ENCODE measurements at regions not wholly inside any gene's neighbourhood (a gene's known extent, or its start where the extent isn't known, plus 50 kb on each side); places are given as distances from the start of the nearest gene placed in this dataset.

- no peak overlapping the region for H3K27ac ChIP-seq (ENCODE audit: low read depth in 2 of 2, low read length in 1 of 2)
- 6% methylated on average over 6 of the region's 6 CpGs for WGBS (ENCODE audit: low lambda C conversion rate)
Measured at GRCh38 chr9:1120500-1121165, 70.5 kb downstream of the DMRT2 start.

DNA sequence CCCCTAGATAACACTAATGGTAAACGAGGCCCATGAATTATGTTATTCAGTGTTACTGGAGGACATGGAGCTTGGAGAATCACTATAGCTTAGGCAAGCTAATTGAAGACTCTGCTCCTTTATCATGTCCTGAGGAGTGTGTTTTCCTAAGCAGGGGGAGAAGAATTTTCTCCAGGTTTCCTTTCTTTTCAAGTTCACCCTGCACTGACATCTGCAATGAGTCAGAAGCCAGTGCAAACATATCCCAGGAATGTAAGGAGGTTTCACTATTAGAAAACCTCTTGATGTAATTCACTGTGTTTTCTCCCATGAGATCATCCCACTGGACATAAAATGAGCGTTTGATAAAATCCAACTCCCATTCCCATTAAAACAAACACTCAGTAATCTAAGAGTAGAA lies 75.6 kb downstream of the DMRT2 start:
- no peaks in the 10 kb centered on the region for H3K9me2 ChIP-seq
- H3K4me2 ChIP-seq: no peak overlapping the region
- H3K4me3 ChIP-seq (ENCODE audit: low read depth in 2 of 2, low read length in 1 of 2): no peak overlapping the region
- WGBS (ENCODE audit: low lambda C conversion rate): 0% methylated on average over 2 of the region's 2 CpGs
- no peak overlapping the region for H3K9ac ChIP-seq
- no peaks in the 10 kb centered on the region for H4K20me1 ChIP-seq (ENCODE audit: insufficient read depth)
- no peak for DNase-seq
- no peaks in the 10 kb centered on the region for H3K9me3 ChIP-seq
- H3K4me1 ChIP-seq (ENCODE audit: control insufficient read depth in 1 of 2, insufficient read depth in 2 of 2, low read depth in 1 of 2, low read length in 1 of 2): no peaks in the 10 kb centered on the region
- no peaks in the 10 kb centered on the region for H3K27me3 ChIP-seq (ENCODE audit: insufficient read depth)
- TF ChIP-seq POLR2AphosphoS5 (IDR thresholded peaks at IDR 0.05; ENCODE audit: low read depth, low read length) (no peak), TEAD4 (IDR thresholded peaks at IDR 0.05; ENCODE audit: borderline replicate concordance, insufficient read depth) (no peak), TCF12 (IDR thresholded peaks at IDR 0.05) (no peak), EZH2phosphoT487 (IDR thresholded peaks at IDR 0.05; ENCODE audit: borderline replicate concordance, low read depth) (no peak), FOXM1 (IDR thresholded peaks at IDR 0.05; ENCODE audit: low read depth) (no peak), ELF1 (IDR thresholded peaks at IDR 0.05) (no peak), CHD2 (IDR thresholded peaks at IDR 0.05; ENCODE audit: low read length, partially characterized antibody) (no peak), TAF1 (IDR thresholded peaks at IDR 0.05; ENCODE audit: borderline replicate concordance, low read depth, low read length) (no peak)
- TF ChIP-seq, protein P1, sequence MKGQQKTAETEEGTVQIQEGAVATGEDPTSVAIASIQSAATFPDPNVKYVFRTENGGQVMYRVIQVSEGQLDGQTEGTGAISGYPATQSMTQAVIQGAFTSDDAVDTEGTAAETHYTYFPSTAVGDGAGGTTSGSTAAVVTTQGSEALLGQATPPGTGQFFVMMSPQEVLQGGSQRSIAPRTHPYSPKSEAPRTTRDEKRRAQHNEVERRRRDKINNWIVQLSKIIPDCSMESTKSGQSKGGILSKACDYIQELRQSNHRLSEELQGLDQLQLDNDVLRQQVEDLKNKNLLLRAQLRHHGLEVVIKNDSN (IDR thresholded peaks at IDR 0.05; ENCODE audit: borderline replicate concordance, low read depth): no peak
- ChIA-PET CTCF (interaction anchor here (1.0 kb wide), 1 partner anchor 9 kb away, joined by 3 read pairs; no protein-coding TSS in a partner anchor), POLR2A (no interaction called here)
- no peak overlapping the region for H3K27ac ChIP-seq (ENCODE audit: low read depth in 2 of 2, low read length in 1 of 2)
- no peaks in the 10 kb centered on the region for H3F3A ChIP-seq (replicated peaks; ENCODE audit: insufficient read depth)
- H3K79me2 ChIP-seq (ENCODE audit: insufficient read depth): no peaks in the 10 kb centered on the region
- H3K36me3 ChIP-seq (replicated peaks in 1 of 2; ENCODE audit: control insufficient read depth in 1 of 2, insufficient read depth in 2 of 2, low read length in 1 of 2): no peaks in the 10 kb centered on the region
- H2AFZ ChIP-seq (ENCODE audit: low read depth): no peak overlapping the region

More at GRCh38 chr9:1120500-1121165, 70.5 kb downstream of the DMRT2 start:
- H3K79me2 ChIP-seq (ENCODE audit: insufficient read depth): no peaks in the 10 kb centered on the region
- H3K36me3 ChIP-seq (replicated peaks in 1 of 2; ENCODE audit: control insufficient read depth in 1 of 2, insufficient read depth in 2 of 2, low read length in 1 of 2): no peaks in the 10 kb centered on the region
- no peak overlapping the region for H3K4me3 ChIP-seq (ENCODE audit: low read depth in 2 of 2, low read length in 1 of 2)
- ChIA-PET CTCF (no interaction called here), POLR2A (no interaction called here)
- H3K9me2 ChIP-seq: no peaks in the 10 kb centered on the region
- TF ChIP-seq SIN3A (IDR thresholded peaks at IDR 0.05; ENCODE audit: borderline replicate concordance, low read depth, low read length): no peak
- no peak for TF ChIP-seq RXRA (IDR thresholded peaks at IDR 0.05; ENCODE audit: borderline replicate concordance, low read depth)
- no peak for TF ChIP-seq GABPA (IDR thresholded peaks at IDR 0.05; ENCODE audit: low read depth)
- TF ChIP-seq, protein P1 (IDR thresholded peaks at IDR 0.05; ENCODE audit: borderline replicate concordance, low read depth): no peak
- no peak for TF ChIP-seq RAD21 (IDR thresholded peaks at IDR 0.05; ENCODE audit: low read length)
- TF ChIP-seq USF2 (IDR thresholded peaks at IDR 0.05; ENCODE audit: borderline replicate concordance, low read depth, low read length): no peak
- TF ChIP-seq RFX5 (IDR thresholded peaks at IDR 0.05; ENCODE audit: low read length): no peak
- TF ChIP-seq, protein P2, sequence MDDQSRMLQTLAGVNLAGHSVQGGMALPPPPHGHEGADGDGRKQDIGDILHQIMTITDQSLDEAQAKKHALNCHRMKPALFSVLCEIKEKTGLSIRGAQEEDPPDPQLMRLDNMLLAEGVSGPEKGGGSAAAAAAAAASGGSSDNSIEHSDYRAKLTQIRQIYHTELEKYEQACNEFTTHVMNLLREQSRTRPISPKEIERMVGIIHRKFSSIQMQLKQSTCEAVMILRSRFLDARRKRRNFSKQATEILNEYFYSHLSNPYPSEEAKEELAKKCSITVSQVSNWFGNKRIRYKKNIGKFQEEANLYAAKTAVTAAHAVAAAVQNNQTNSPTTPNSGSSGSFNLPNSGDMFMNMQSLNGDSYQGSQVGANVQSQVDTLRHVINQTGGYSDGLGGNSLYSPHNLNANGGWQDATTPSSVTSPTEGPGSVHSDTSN (IDR thresholded peaks at IDR 0.05): no peak
- no peak for TF ChIP-seq TEAD4 (IDR thresholded peaks at IDR 0.05; ENCODE audit: borderline replicate concordance, insufficient read depth)
- TF ChIP-seq EP300 (IDR thresholded peaks at IDR 0.05; ENCODE audit: borderline replicate concordance in 1 of 2, low read depth in 1 of 2, low read length in 1 of 2): no peak
- H3K9ac ChIP-seq: no peak overlapping the region
- no peaks in the 10 kb centered on the region for H4K20me1 ChIP-seq (ENCODE audit: insufficient read depth)
- H2AFZ ChIP-seq (ENCODE audit: low read depth): no peak overlapping the region
- H3K4me2 ChIP-seq: no peak overlapping the region
- no peaks in the 10 kb centered on the region for H3K9me3 ChIP-seq
- no peaks in the 10 kb centered on the region for H3K4me1 ChIP-seq (ENCODE audit: control insufficient read depth in 1 of 2, insufficient read depth in 2 of 2, low read depth in 1 of 2, low read length in 1 of 2)
- H3F3A ChIP-seq (replicated peaks; ENCODE audit: insufficient read depth): no peaks in the 10 kb centered on the region
- DNase-seq: no peak
- no peaks in the 10 kb centered on the region for H3K27me3 ChIP-seq (ENCODE audit: insufficient read depth)
